Activated naive CD4-positive, alpha-beta T cell treated with anti-CD3 and anti-CD28 coated beads, Interleukin-2, amount 50 U/mL, for 72 hours (primary cell): ENCODE measurements at regions not wholly inside any gene's neighbourhood (a gene's known extent, or its start where the extent isn't known, plus 50 kb on each side); places are given as distances from the start of the nearest gene placed in this dataset.

Source experiments
- ATAC-seq, 2 donors: fragments of 150-1000 bp; cut with Tn5 transposase; 2 replicates each; pipeline ENCODE4 v1.10.0; 2021; ENCODE audit warnings: mild to moderate bottlenecking in 2 of 2, moderate library complexity in 2 of 2
- DNase-seq, 2 donors: peaks; one replicate each; pipeline ENCODE4 v3.0.0; 2021 to 2022; ENCODE audit warnings: low spot score in 2 of 2
- H3K27ac Mint-ChIP-seq, 2 donors: one replicate each; pipeline ENCODE4 v1.8.0; 2022; ENCODE audit warnings: mild to moderate bottlenecking in 2 of 2, mixed read lengths in 2 of 2
- H3K36me3 Mint-ChIP-seq, 2 donors: one replicate each; pipeline ENCODE4 v1.8.0; 2022; ENCODE audit warnings: mixed read lengths in 2 of 2
- H3K9me3 Mint-ChIP-seq, 2 donors: one replicate each; pipeline ENCODE4 v1.8.0; 2022; ENCODE audit warnings: mixed read lengths in 2 of 2

GRCh38 chr4:113849771-113850170 is 88.2 kb upstream of the CAMK2D start:
- Mint-ChIP-seq H3K9me3 (peaks cover 6 to 10% of the 10 kb centered on the region in 2 donors), H3K27ac (no peak overlapping the region), H3K36me3 (peaks cover 4 to 7% of the 10 kb centered on the region in 2 donors)
- no peak for ATAC-seq
- no peak for DNase-seq

DNA sequence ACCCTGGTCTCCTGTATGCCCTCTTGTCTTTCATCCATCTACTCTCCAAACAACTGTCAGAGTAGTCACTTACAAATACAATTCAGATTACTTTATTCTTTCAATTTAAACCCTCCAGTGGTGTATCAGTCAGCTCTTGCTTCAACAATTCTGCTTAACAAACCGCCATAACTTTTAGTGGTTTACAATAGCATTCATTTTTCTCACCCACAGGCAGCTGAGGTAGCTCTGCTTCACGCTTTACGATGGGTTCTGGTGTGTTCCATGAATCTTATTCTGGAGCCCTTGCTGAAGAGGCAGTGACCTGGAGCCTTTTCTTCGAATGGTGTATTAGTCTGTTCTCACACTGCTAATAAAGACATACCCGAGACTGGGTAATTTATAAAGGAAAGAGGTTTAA is 86.2 kb upstream of the CAMK2D start:
- no peak for ATAC-seq
- Mint-ChIP-seq H3K36me3 (peaks cover 0 to 4% of the 10 kb centered on the region in 2 donors), H3K27ac (no peak overlapping the region), H3K9me3 (peaks cover 0 to 5% of the 10 kb centered on the region in 2 donors)
- no peak for DNase-seq

- no peaks in the 10 kb centered on the region for H3K36me3 Mint-ChIP-seq
- no peak for DNase-seq
- no peak overlapping the region for H3K27ac Mint-ChIP-seq
- peak; percentile 39 to 72 for ATAC-seq
- H3K9me3 Mint-ChIP-seq, result peaks cover 0 to 5% of the 10 kb centered on the region in 2 donors
Observed at GRCh38 chr4:113846433-113846832, 84.9 kb upstream of the CAMK2D start.

- H3K9me3 Mint-ChIP-seq, result peaks cover 0 to 5% of the 10 kb centered on the region in 2 donors
- DNase-seq (no peak), ATAC-seq (no peak)
- no peak overlapping the region for H3K27ac Mint-ChIP-seq
- H3K36me3 Mint-ChIP-seq, result no peaks in the 10 kb centered on the region
Observed at GRCh38 chr4:113845138-113845537, 83.6 kb upstream of the CAMK2D start.

DNA sequence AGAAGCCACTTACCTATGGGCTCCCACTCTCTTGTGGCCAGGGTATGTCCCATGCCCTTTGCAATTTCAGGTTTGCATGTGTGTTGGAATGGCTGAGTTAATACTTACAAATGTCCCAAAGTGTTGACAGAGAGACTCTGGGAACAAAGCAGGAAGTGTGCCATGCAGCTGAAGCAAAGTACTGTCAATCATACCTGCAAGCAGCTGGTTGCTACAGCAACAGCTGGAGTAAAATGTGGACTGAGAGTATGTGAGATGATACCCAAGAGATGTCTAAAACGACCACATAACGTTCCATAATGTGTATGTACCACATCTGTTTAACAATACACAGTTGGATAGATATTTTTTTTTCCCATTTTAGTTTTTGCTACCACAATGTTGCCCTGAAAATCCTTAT is 82.8 kb upstream of the CAMK2D start:
- DNase-seq (no peak), ATAC-seq (no peak)
- H3K27ac Mint-ChIP-seq, result no peak overlapping the region
- H3K36me3 Mint-ChIP-seq, result peaks cover 0 to 1% of the 10 kb centered on the region in 2 donors
- H3K9me3 Mint-ChIP-seq, result no peaks in the 10 kb centered on the region

DNA sequence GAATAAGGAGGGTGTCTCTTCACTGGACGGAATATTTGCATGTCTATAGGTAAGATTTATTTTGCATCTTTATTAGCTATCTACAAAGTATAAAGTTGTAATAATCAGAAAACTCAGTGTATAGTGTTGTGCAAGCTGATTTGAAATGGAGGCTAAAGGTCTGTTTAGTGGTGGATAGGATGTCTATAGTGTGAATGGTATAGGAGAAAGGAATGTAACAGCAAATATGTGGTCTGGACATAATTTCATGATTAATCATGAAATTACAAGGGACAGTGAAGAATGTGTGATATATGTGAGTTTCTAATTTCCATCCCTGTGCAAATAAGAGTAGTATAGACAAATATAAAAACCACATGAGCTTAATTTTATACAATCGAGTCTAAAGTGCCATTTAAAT is 79.3 kb upstream of the CAMK2D start:
- H3K36me3 Mint-ChIP-seq, result peaks cover 0 to 4% of the 10 kb centered on the region in 2 donors
- no peak overlapping the region for H3K27ac Mint-ChIP-seq
- H3K9me3 Mint-ChIP-seq, result no peaks in the 10 kb centered on the region
- DNase-seq (no peak), ATAC-seq (no peak)

DNA sequence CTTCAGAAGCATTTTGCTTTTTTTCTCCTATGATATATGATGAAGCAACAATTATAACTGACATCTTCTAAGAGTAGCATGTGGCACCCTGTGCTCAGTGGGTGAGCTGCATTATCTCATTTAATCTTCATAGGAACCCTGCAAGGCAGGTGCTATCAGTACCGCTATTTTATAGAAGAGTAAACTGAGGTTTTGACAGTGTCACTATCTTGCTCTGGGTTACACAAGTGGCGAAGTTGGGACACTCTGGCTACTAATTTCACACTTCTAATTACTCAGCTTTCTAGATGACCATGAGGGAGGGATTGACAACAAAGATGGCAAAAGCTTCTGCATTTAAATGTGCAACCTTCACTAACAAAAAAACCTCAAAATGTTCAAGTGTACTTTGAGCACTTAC is 76.9 kb upstream of the CAMK2D start:
- peaks cover 0 to 4% of the 10 kb centered on the region in 2 donors for H3K36me3 Mint-ChIP-seq
- no peak overlapping the region for H3K27ac Mint-ChIP-seq
- H3K9me3 Mint-ChIP-seq, result no peaks in the 10 kb centered on the region
- no peak for ATAC-seq
- DNase-seq, result no peak

DNA sequence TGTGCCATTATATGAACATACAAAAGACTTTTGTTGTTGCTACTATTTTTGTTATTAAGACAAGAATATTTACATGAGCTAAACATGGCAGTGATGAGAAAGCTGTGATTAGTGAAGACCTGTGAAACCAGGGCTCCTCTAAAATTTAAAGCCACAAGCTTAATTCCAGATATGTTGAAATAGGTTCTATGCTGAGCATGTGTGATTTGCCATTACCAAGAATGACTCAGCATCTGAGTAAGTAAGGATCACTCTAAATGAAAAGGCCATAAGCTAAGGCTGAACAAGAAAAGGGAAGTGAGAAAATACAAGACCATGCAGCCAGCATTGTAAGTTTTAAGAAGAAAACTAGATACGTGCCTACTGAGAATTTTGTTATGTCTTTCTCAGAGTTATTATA is 75.9 kb upstream of the CAMK2D start:
- Mint-ChIP-seq H3K27ac (no peak overlapping the region), H3K9me3 (no peaks in the 10 kb centered on the region), H3K36me3 (peaks cover 0 to 4% of the 10 kb centered on the region in 2 donors)
- DNase-seq (no peak), ATAC-seq (peak; percentile 29 to 52)

DNA sequence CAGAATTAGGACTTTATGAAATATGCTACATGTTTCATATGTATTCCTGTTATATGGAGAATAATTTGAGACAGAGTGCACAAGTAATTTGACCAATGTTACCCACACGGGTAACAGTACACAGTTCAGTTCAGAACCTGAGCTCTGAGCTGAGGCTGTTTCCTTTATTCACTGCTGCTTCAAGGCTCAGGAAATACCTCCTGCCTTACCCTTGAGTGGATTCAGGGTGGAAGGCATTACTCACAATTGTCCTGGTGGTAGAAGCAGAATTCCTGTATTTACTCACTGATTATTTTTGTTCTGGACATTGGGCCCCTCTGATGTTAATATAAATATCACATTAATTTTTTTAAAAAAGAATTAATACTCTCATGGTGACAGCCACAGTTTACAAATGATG is 73.5 kb upstream of the CAMK2D start:
- H3K9me3 Mint-ChIP-seq, result no peaks in the 10 kb centered on the region
- DNase-seq (no peak), ATAC-seq (no peak)
- H3K36me3 Mint-ChIP-seq, result peaks cover 0 to 4% of the 10 kb centered on the region in 2 donors
- no peak overlapping the region for H3K27ac Mint-ChIP-seq

GRCh38 chr4:113834298-113834697 is 72.8 kb upstream of the CAMK2D start:
- ATAC-seq (no peak), DNase-seq (no peak)
- Mint-ChIP-seq H3K9me3 (peaks cover 0 to 2% of the 10 kb centered on the region in 2 donors), H3K27ac (no peak overlapping the region), H3K36me3 (peaks cover 0 to 2% of the 10 kb centered on the region in 2 donors)

- DNase-seq, result no peak
- no peaks in the 10 kb centered on the region for H3K36me3 Mint-ChIP-seq
- H3K27ac Mint-ChIP-seq, result no peak overlapping the region
- peaks cover 0 to 5% of the 10 kb centered on the region in 2 donors for H3K9me3 Mint-ChIP-seq
- ATAC-seq, result no peak
Observed at GRCh38 chr4:113832803-113833202, 71.3 kb upstream of the CAMK2D start.

GRCh38 chr4:113831457-113831856 is 69.9 kb upstream of the CAMK2D start:
- no peak for DNase-seq
- Mint-ChIP-seq H3K27ac (no peak overlapping the region), H3K36me3 (no peaks in the 10 kb centered on the region), H3K9me3 (peaks cover 0 to 5% of the 10 kb centered on the region in 2 donors)
- ATAC-seq, result no peak

DNA sequence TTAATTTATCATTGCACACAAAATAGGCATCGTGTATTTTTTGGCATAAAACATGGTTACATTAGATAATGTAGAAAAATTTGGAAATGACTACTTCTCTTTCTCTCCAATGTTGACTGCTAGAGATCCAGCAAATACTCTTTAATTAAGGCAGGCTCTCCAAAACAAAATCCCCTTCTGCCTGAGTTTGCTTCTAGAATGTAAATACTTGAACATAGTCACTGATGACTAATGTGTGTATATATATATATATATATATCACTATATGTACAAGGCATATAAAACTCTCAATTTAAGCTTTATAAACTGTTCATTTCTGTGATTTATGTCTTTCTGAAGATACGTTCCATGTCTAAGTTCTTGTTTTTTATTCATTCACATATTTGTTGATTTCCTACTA is 67.2 kb upstream of the CAMK2D start:
- H3K9me3 Mint-ChIP-seq, result peaks cover 0 to 5% of the 10 kb centered on the region in 2 donors
- DNase-seq, result no peak
- no peak for ATAC-seq
- H3K27ac Mint-ChIP-seq, result no peak overlapping the region
- H3K36me3 Mint-ChIP-seq, result no peaks in the 10 kb centered on the region

DNA sequence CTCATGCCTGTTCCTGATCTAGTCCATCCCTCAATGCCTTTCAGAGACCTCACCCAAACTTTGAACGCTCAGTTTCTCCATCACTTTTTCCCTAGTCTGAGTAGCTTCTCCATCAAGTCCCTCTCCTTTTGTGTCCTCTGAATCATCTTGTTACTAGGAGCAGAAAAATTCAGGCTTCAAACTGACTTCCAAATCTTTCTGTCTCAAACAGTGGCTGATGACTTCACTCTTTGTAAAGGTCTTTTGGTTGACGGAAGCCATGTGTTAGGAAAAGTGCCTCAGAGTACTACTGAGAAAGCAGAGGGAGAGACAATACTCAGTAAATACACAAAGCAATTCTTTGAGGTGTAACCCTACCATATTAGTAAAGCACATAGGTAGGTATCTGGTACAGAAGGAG is 65.7 kb upstream of the CAMK2D start:
- peaks cover 0 to 5% of the 10 kb centered on the region in 2 donors for H3K9me3 Mint-ChIP-seq
- H3K36me3 Mint-ChIP-seq, result no peaks in the 10 kb centered on the region
- ATAC-seq (no peak), DNase-seq (no peak)
- no peak overlapping the region for H3K27ac Mint-ChIP-seq

DNA sequence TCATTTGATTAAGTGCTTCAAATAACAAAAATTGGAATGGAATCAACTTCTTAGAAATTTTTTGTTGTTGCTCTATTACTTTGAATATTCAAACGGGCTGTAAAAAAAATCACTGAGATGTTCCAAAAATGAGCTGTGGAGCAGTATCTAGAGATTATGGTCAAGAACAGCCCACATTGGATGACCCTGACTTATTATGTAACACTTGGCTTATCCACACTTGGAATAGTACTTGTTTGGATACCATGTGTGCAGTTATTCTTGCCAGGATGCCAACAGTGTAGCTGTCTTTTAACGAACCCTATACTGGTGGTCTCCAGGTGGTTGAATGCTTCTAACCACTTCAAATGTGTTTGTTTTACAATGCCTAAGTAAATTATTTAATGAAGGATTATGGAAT is 64.9 kb upstream of the CAMK2D start:
- no peak for ATAC-seq
- Mint-ChIP-seq H3K36me3 (no peaks in the 10 kb centered on the region), H3K9me3 (peaks cover 0 to 5% of the 10 kb centered on the region in 2 donors), H3K27ac (no peak overlapping the region)
- no peak for DNase-seq

- peak; percentile 48 to 66 for ATAC-seq
- H3K27ac Mint-ChIP-seq, result no peak overlapping the region
- peaks cover 0 to 5% of the 10 kb centered on the region in 2 donors for H3K9me3 Mint-ChIP-seq
- no peak for DNase-seq
- no peaks in the 10 kb centered on the region for H3K36me3 Mint-ChIP-seq
Observed at GRCh38 chr4:113825272-113825671, 63.7 kb upstream of the CAMK2D start.

DNA sequence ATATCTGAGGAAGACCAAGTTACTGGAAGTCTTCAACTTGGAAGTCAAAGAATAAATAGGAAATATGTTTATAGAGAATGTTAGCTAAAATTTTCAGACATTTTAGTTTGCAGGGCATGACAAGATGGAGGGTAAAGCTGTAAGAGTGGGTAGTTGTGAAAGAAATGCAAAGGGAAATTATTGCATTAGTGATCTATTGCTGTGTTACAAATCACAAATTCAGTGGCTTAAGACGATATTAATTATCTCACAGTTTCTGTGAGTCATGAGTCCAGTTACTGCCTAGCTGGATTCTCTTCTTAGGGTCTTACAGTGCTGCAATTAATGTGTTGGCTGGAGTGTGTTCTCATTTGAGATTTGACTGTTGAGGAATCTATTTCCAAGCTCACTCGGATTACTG is 62.9 kb upstream of the CAMK2D start:
- H3K9me3 Mint-ChIP-seq, result peaks cover 0 to 4% of the 10 kb centered on the region in 2 donors
- ATAC-seq (no peak), DNase-seq (no peak)
- no peak overlapping the region for H3K27ac Mint-ChIP-seq
- no peaks in the 10 kb centered on the region for H3K36me3 Mint-ChIP-seq

- peak in 1 of 2 donors; percentile 43 for ATAC-seq
- Mint-ChIP-seq H3K36me3 (no peaks in the 10 kb centered on the region), H3K9me3 (peaks cover 0 to 4% of the 10 kb centered on the region in 2 donors), H3K27ac (no peak overlapping the region)
- no peak for DNase-seq
Observed at GRCh38 chr4:113823291-113823659, 61.7 kb upstream of the CAMK2D start.
